MM.1S (cell line): ENCODE measurements at regions not wholly inside any gene's neighbourhood (a gene's known extent, or its start where the extent isn't known, plus 50 kb on each side); places are given as distances from the start of the nearest gene placed in this dataset.

Experiments
- DNase-seq: peaks from one replicate; pipeline ENCODE4 v3.0.0-alpha.2; 2015
- H2AFZ ChIP-seq: fragments of 300-600 bp; sonication (generic); 2 replicates; pipeline ENCODE4 v1.6.0; 2016; ENCODE audit warnings: antibody characterized with exemption, low read length
- H3F3A ChIP-seq: fragments of 300-600 bp; sonication (generic); 2 replicates; pipeline ENCODE4 v1.6.1; 2016; ENCODE audit warnings: mild to moderate bottlenecking, antibody characterized with exemption, low read length, moderate library complexity, mixed read lengths; ENCODE audit not compliant: insufficient read depth
- H3K27ac ChIP-seq: fragments of 300-600 bp; sonication (generic); 2 replicates; pipeline ENCODE4 v1.5.1; 2016; ENCODE audit warnings: mild to moderate bottlenecking, low read length
- H3K27me3 ChIP-seq: fragments of 300-600 bp; sonication (generic); replicated peaks from 2 replicates; pipeline ENCODE4 v1.6.0; 2016; ENCODE audit warnings: low read length; ENCODE audit not compliant: insufficient read depth
- H3K36me3 ChIP-seq: fragments of 300-600 bp; sonication (generic); replicated peaks from 2 replicates; pipeline ENCODE4 v1.6.1; 2016; ENCODE audit warnings: mild to moderate bottlenecking, low read length, mixed read lengths; ENCODE audit not compliant: insufficient read depth
- H3K4me1 ChIP-seq: fragments of 300-600 bp; sonication (generic); 2 replicates; pipeline ENCODE4 v1.6.1; 2016; ENCODE audit warnings: low read length, mixed read lengths
- H3K4me2 ChIP-seq: fragments of 300-600 bp; sonication (generic); 2 replicates; pipeline ENCODE4 v1.6.0; 2016; ENCODE audit warnings: low read depth, low read length
- H3K4me3 ChIP-seq: fragments of 300-600 bp; sonication (generic); 2 replicates; pipeline ENCODE4 v1.5.1; 2016; ENCODE audit warnings: low read length, mixed read lengths
- H3K79me2 ChIP-seq: fragments of 300-600 bp; sonication (generic); 2 replicates; pipeline ENCODE4 v1.6.1; 2016; ENCODE audit warnings: mixed run types, low read length, mixed read lengths
- H3K9ac ChIP-seq: fragments of 300-600 bp; sonication (generic); 2 replicates; pipeline ENCODE4 v1.6.1; 2016; ENCODE audit warnings: low read length, mixed read lengths
- H3K9me2 ChIP-seq: fragments of 300-600 bp; sonication (generic); replicated peaks from 2 replicates; pipeline ENCODE4 v1.6.1; 2016; ENCODE audit warnings: mild to moderate bottlenecking, low read length, mixed read lengths; ENCODE audit not compliant: insufficient read depth
- H3K9me3 ChIP-seq: fragments of 300-600 bp; sonication (generic); replicated peaks from 2 replicates; pipeline ENCODE4 v1.6.1; 2016; ENCODE audit warnings: mild to moderate bottlenecking, low read length, mixed read lengths; ENCODE audit not compliant: insufficient read depth
- H4K20me1 ChIP-seq: fragments of 300-600 bp; sonication (generic); 2 replicates; pipeline ENCODE4 v1.6.1; 2016; ENCODE audit warnings: mild to moderate bottlenecking, low read length, moderate library complexity, mixed read lengths; ENCODE audit not compliant: insufficient read depth
- EZH2 ChIP-seq: fragments of 300-600 bp; sonication (generic); optimal IDR thresholded peaks from 2 replicates; pipeline ENCODE3; 2017; ENCODE audit warnings: low read depth, mild to moderate bottlenecking, antibody characterized with exemption, low read length, mixed read lengths
- EZH2phosphoT487 ChIP-seq: fragments of 300-600 bp; sonication (generic); IDR thresholded peaks from 2 replicates; pipeline ENCODE4 v1.6.1; 2018; ENCODE audit warnings: antibody characterized with exemption, low read length
- TF ChIP-seq, protein P1 (sequence below): fragments of 300-600 bp; sonication (generic); IDR thresholded peaks from 2 replicates; pipeline ENCODE4 v1.5.1; 2016; ENCODE audit warnings: antibody characterized with exemption, low read length, mixed read lengths

DNA sequence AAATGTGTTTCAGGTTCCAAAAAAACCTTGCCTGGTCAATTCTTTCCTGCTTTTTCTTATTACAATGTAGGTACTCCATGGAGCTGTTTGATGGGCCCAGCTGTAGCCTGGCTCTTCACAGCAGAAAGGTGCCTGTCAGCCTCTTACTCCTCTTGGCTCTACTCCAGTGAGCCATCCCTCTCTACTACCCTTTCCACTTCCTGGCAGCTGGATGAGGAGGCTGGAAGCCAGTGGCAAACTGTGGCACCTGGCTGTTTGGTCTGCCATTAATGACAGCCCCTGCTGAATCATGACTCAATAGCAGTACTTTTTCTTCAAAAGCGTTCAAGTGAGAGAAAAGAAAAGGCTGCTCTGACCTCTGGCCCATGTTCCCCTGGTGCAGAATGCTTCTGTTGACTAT is 618.1 kb downstream of the PYDC2 start:
- Histone ChIP-seq H2AFZ (no peak overlapping the region), H3K27me3 (no peaks in the 10 kb centered on the region), H3K9me3 (no peaks in the 10 kb centered on the region), H3F3A (no peaks in the 10 kb centered on the region), H3K79me2 (no peaks in the 10 kb centered on the region), H3K4me3 (no peak overlapping the region), H3K4me2 (no peak overlapping the region), H3K27ac (no peak overlapping the region), H3K9me2 (no peaks in the 10 kb centered on the region), H3K9ac (no peak overlapping the region), H3K4me1 (no peaks in the 10 kb centered on the region), H4K20me1 (no peaks in the 10 kb centered on the region), H3K36me3 (no peaks in the 10 kb centered on the region)
- no peak for DNase-seq
- TF ChIP-seq EZH2phosphoT487 = no peak
- TF ChIP-seq EZH2 = no peak

DNA sequence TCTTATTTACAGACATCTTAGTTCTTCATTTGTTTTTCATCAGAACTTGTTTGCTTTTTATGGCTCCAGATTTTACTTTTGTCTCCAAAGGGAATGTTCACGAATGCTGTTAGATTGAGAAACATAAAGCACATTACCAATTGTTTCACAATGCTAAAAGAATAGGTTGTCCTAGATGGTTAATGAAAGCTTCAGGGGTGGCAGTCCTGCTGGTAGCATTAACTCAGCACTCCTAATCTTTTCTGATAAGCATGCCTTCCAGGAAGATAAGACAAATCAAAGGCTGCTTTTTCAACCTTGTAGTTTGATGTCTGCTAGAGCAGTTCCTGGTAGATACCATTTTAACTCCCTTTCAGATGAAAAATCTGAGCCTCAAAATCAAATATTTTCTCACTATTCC is 619.4 kb downstream of the PYDC2 start:
- no peak overlapping the region for H3K27ac ChIP-seq
- H3K9ac ChIP-seq = no peak overlapping the region
- H3K4me1 ChIP-seq = no peaks in the 10 kb centered on the region
- H4K20me1 ChIP-seq = no peaks in the 10 kb centered on the region
- no peak overlapping the region for H2AFZ ChIP-seq
- no peaks in the 10 kb centered on the region for H3F3A ChIP-seq
- H3K4me2 ChIP-seq = no peak overlapping the region
- no peak for TF ChIP-seq EZH2
- TF ChIP-seq, protein P1, sequence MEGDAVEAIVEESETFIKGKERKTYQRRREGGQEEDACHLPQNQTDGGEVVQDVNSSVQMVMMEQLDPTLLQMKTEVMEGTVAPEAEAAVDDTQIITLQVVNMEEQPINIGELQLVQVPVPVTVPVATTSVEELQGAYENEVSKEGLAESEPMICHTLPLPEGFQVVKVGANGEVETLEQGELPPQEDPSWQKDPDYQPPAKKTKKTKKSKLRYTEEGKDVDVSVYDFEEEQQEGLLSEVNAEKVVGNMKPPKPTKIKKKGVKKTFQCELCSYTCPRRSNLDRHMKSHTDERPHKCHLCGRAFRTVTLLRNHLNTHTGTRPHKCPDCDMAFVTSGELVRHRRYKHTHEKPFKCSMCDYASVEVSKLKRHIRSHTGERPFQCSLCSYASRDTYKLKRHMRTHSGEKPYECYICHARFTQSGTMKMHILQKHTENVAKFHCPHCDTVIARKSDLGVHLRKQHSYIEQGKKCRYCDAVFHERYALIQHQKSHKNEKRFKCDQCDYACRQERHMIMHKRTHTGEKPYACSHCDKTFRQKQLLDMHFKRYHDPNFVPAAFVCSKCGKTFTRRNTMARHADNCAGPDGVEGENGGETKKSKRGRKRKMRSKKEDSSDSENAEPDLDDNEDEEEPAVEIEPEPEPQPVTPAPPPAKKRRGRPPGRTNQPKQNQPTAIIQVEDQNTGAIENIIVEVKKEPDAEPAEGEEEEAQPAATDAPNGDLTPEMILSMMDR = no peak
- no peak for TF ChIP-seq EZH2phosphoT487
- no peaks in the 10 kb centered on the region for H3K79me2 ChIP-seq
- no peaks in the 10 kb centered on the region for H3K9me3 ChIP-seq
- no peak for DNase-seq
- no peak overlapping the region for H3K4me3 ChIP-seq
- H3K27me3 ChIP-seq = no peaks in the 10 kb centered on the region
- no peaks in the 10 kb centered on the region for H3K36me3 ChIP-seq
- no peaks in the 10 kb centered on the region for H3K9me2 ChIP-seq

DNA sequence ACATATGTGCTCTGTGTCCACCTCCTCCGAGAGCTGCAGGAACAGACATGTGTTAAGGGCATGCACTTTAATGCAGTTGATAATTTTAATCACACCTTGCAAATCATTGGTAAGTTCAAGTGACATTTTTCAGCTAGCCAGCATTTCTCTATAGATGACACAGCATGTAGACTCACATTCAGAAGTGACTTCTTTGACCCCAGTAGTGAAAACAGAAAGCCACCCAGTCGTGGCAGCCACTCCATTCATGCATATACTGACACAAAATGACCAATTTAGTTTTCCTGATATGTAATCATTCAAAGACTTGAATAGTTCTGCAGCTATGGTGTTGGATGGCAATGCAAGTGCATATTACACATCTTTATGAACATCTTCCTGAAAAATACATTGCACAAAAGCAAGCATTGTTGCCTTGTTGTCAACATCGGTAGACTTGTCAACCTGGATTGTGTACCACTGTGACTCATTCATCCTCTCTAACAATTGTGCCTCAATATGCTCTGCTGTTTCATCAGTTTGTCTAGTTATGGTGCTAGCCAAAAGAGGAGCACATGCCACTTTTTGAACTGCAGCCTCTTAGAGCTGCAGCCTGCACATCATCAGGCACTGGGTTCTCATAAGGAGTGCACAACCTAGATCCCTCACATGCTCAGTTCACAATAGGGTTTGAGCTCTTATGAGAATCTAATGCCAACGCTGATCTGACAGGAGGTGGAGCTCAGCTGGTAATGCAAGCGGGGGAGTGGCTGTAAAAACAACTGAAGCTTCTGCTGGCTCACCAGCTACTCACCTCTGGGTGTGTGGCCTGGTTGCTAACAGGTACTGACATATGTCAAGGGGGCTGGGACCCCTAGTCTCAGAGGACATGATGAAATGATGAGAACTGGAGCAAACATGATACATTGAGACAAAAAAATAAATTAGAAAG is 622.0 kb downstream of the PYDC2 start:
- Histone ChIP-seq H3F3A (no peaks in the 10 kb centered on the region), H3K4me2 (no peak overlapping the region), H3K4me1 (no peaks in the 10 kb centered on the region), H3K27me3 (no peaks in the 10 kb centered on the region), H3K27ac (no peak overlapping the region), H3K9me2 (no peaks in the 10 kb centered on the region), H3K4me3 (no peak overlapping the region), H3K79me2 (no peaks in the 10 kb centered on the region), H3K9me3 (no peaks in the 10 kb centered on the region), H3K36me3 (no peaks in the 10 kb centered on the region), H3K9ac (no peak overlapping the region), H2AFZ (no peak overlapping the region), H4K20me1 (no peaks in the 10 kb centered on the region)
- DNase-seq = no peak
- TF ChIP-seq EZH2phosphoT487 (no peak), EZH2 (no peak)
- TF ChIP-seq, protein P1 = no peak
